ENCODE measurements at regions not wholly inside any gene's neighbourhood (a gene's known extent, or its start where the extent isn't known, plus 50 kb on each side); places are given as distances from the start of the nearest gene placed in this dataset.
"Not testable (repeated sequence)": the region's sequence is repeated elsewhere in the genome, so short reads cannot be mapped to it uniquely, and the experiment has no call there.

GRCh38 chr2:63700271-63700670 lies 111.5 kb downstream of the MDH1 start:
- H3K4me3 ChIP-seq, result no peak overlapping the region
- no peaks in the 10 kb centered on the region for H3K9me3 ChIP-seq

GRCh38 chr2:63701406-63701805 lies 112.6 kb downstream of the MDH1 start:
- TF ChIP-seq EP300 (IDR thresholded peaks at IDR 0.05) (no peak), CTCF (IDR thresholded peaks at IDR 0.05) (no peak), POLR2A (IDR thresholded peaks at IDR 0.05) (no peak), POLR2AphosphoS5 (IDR thresholded peaks at IDR 0.05) (no peak)

More at GRCh38 chr2:63700271-63700670, 111.5 kb downstream of the MDH1 start:
- TF ChIP-seq POLR2A (IDR thresholded peaks at IDR 0.05), result no peak
- TF ChIP-seq EP300 (IDR thresholded peaks at IDR 0.05), result no peak
- no peak for TF ChIP-seq POLR2AphosphoS5 (IDR thresholded peaks at IDR 0.05)
- no peak for TF ChIP-seq CTCF (IDR thresholded peaks at IDR 0.05)
- WGBS, result 80% methylated on average over 3 of the region's 3 CpGs
- no peak for DNase-seq (ENCODE audit: low spot score in 2 of 2)
- Histone ChIP-seq H3K27ac (no peak overlapping the region), H3K36me3 (no peaks in the 10 kb centered on the region), H3K27me3 (no peaks in the 10 kb centered on the region), H3K4me1 (peaks cover 13% of the 10 kb centered on the region)

GRCh38 chr2:63706084-63706483 lies 117.3 kb downstream of the MDH1 start:
- H3K4me3 ChIP-seq, result not testable (repeated sequence)
- 93% methylated on average over 3 of the region's 3 CpGs for WGBS

More at GRCh38 chr2:63701406-63701805, 112.6 kb downstream of the MDH1 start:
- H3K4me3 ChIP-seq, result no peak overlapping the region
- no peaks in the 10 kb centered on the region for H3K36me3 ChIP-seq
- no peak for DNase-seq (ENCODE audit: low spot score in 2 of 2)
- H3K27me3 ChIP-seq, result no peaks in the 10 kb centered on the region
- no peak overlapping the region for H3K27ac ChIP-seq
- no peaks in the 10 kb centered on the region for H3K9me3 ChIP-seq
- peaks cover 13% of the 10 kb centered on the region for H3K4me1 ChIP-seq

GRCh38 chr2:63710732-63711131 lies 122.0 kb downstream of the MDH1 start:
- 88% methylated on average over 1 of the region's 1 CpG for WGBS
- no peak for TF ChIP-seq POLR2AphosphoS5 (IDR thresholded peaks at IDR 0.05)
- TF ChIP-seq POLR2A (IDR thresholded peaks at IDR 0.05), result no peak
- no peak for TF ChIP-seq CTCF (IDR thresholded peaks at IDR 0.05)
- no peak for TF ChIP-seq EP300 (IDR thresholded peaks at IDR 0.05)
- Histone ChIP-seq H3K4me3 (no peak overlapping the region), H3K27ac (no peak overlapping the region), H3K4me1 (peaks cover 3% of the 10 kb centered on the region), H3K9me3 (no peaks in the 10 kb centered on the region), H3K27me3 (no peaks in the 10 kb centered on the region), H3K36me3 (no peaks in the 10 kb centered on the region)
- no peak for DNase-seq (ENCODE audit: low spot score in 2 of 2)

More at GRCh38 chr2:63706084-63706483, 117.3 kb downstream of the MDH1 start:
- not testable (repeated sequence) for DNase-seq (ENCODE audit: low spot score in 2 of 2); H3K27me3 ChIP-seq; H3K27ac ChIP-seq; H3K4me1 ChIP-seq; H3K36me3 ChIP-seq; H3K9me3 ChIP-seq

- no peaks in the 10 kb centered on the region for H3K36me3 ChIP-seq
- no peak for DNase-seq (ENCODE audit: low spot score in 2 of 2)
- peaks cover 3% of the 10 kb centered on the region for H3K4me1 ChIP-seq
- H3K4me3 ChIP-seq, result no peak overlapping the region
- no peak overlapping the region for H3K27ac ChIP-seq
- no peaks in the 10 kb centered on the region for H3K27me3 ChIP-seq
- WGBS, result 24% methylated on average over 2 of the region's 2 CpGs
- no peak for TF ChIP-seq POLR2AphosphoS5 (IDR thresholded peaks at IDR 0.05)
- no peak for TF ChIP-seq CTCF (IDR thresholded peaks at IDR 0.05)
- TF ChIP-seq POLR2A (IDR thresholded peaks at IDR 0.05), result no peak
- no peak for TF ChIP-seq EP300 (IDR thresholded peaks at IDR 0.05)
- H3K9me3 ChIP-seq, result no peaks in the 10 kb centered on the region
These were observed 124.0 kb downstream of the MDH1 start for GRCh38 chr2:63712748-63713147.

GRCh38 chr2:63716146-63716545 lies 125.5 kb upstream of the UGP2 start:
- Histone ChIP-seq H3K9me3 (no peaks in the 10 kb centered on the region), H3K4me1 (peaks cover 3% of the 10 kb centered on the region), H3K27ac (no peak overlapping the region), H3K4me3 (no peak overlapping the region), H3K36me3 (no peaks in the 10 kb centered on the region), H3K27me3 (no peaks in the 10 kb centered on the region)
- TF ChIP-seq POLR2A (IDR thresholded peaks at IDR 0.05) (no peak), POLR2AphosphoS5 (IDR thresholded peaks at IDR 0.05) (no peak), EP300 (IDR thresholded peaks at IDR 0.05) (no peak), CTCF (IDR thresholded peaks at IDR 0.05) (no peak)
- WGBS, result 92% methylated on average over 2 of the region's 2 CpGs
- DNase-seq (ENCODE audit: low spot score in 2 of 2), result no peak

Measured in suprapubic skin (tissue), 4 donors.